Vagina (tissue), 2 donors: ENCODE measurements at regions not wholly inside any gene's neighbourhood (a gene's known extent, or its start where the extent isn't known, plus 50 kb on each side); places are given as distances from the start of the nearest gene placed in this dataset.

Experiments
- DNase-seq, 2 donors: peaks; one replicate each; pipeline ENCODE4 v3.0.0-alpha.2; 2017; ENCODE audit errors: extremely low spot score in 2 of 2
- H3K27ac ChIP-seq: fragments of 200-600 bp; sonication (generic); one replicate; pipeline ENCODE4 v1.5.1; 2019
- H3K27me3 ChIP-seq: fragments of 200-600 bp; sonication (generic); one replicate; pipeline ENCODE4 v1.5.1; 2019
- H3K36me3 ChIP-seq, 2 donors: fragments of 200-600 bp; sonication (generic); one replicate each; pipeline ENCODE4 v1.5.1; 2017 to 2019
- H3K4me1 ChIP-seq: fragments of 200-600 bp; sonication (generic); one replicate; pipeline ENCODE4 v1.5.1; 2019
- H3K4me3 ChIP-seq, 2 donors: fragments of 200-600 bp; sonication (generic); 1 replicate in 1 of 2; 2 replicates in 1 of 2; pipeline ENCODE4 v1.5.1; 2016 to 2019
- H3K9me3 ChIP-seq: fragments of 200-600 bp; sonication (generic); one replicate; pipeline ENCODE4 v1.5.1; 2019
- POLR2A ChIP-seq, 2 donors: fragments of 450-650 bp; IDR thresholded peaks; one replicate each; pipeline ENCODE4 v1.6.1; 2017; ENCODE audit warnings: antibody characterized with exemption in 2 of 2, mild to moderate bottlenecking in 2 of 2, moderate library complexity in 2 of 2
- POLR2AphosphoS5 ChIP-seq, 2 donors: sonication (generic); formaldehyde crosslinking; IDR thresholded peaks; one replicate each; pipeline ENCODE4 v1.9.0; 2017; ENCODE audit warnings: antibody characterized with exemption in 2 of 2, mild to moderate bottlenecking in 2 of 2, low read depth in 1 of 2; ENCODE audit not compliant: insufficient read depth in 1 of 2
- intact Hi-C: fragments of 100-400 bp; cut with DNase I; formaldehyde crosslinking; loops from one replicate; pipeline ENCODE4 v1.15.1; 2023
- TF ChIP-seq, protein P1 (sequence below), 3 experiments: fragments of 450-650 bp in 2 of 3; fragments of 200-600 bp in 1 of 3; sonication (generic) in 1 of 3; IDR thresholded peaks; one replicate each; pipeline ENCODE4 v1.5.1; 2017 to 2019; ENCODE audit warnings: antibody characterized with exemption in 3 of 3, mild to moderate bottlenecking in 2 of 3, moderate library complexity in 2 of 3

DNA sequence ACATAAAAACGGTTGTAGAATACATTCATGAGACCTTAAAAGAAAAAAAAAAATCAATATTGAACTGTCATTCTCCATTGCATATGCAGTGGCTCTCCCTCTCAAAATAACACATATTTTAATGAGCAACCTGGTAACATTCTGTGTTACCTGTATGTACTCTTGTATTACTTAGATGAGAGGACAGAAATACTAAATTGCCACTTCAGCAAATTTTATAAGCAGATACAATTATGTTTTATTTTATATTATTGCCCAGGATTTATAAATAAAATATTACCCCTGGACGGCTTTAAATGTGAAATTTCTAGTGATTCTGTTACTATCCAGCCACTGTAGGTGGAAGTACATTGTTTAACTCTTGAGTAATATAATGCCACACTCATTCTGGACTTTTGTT, 463.2 kb upstream of the ROBO1 start:
- no peak overlapping the region for H3K27ac ChIP-seq
- no peaks in the 10 kb centered on the region for H3K4me1 ChIP-seq
- H3K4me3 ChIP-seq: no peak overlapping the region
- H3K36me3 ChIP-seq: no peaks in the 10 kb centered on the region
- DNase-seq: no peak
- no peak for TF ChIP-seq POLR2A (IDR thresholded peaks at IDR 0.05)
- TF ChIP-seq, protein P1, sequence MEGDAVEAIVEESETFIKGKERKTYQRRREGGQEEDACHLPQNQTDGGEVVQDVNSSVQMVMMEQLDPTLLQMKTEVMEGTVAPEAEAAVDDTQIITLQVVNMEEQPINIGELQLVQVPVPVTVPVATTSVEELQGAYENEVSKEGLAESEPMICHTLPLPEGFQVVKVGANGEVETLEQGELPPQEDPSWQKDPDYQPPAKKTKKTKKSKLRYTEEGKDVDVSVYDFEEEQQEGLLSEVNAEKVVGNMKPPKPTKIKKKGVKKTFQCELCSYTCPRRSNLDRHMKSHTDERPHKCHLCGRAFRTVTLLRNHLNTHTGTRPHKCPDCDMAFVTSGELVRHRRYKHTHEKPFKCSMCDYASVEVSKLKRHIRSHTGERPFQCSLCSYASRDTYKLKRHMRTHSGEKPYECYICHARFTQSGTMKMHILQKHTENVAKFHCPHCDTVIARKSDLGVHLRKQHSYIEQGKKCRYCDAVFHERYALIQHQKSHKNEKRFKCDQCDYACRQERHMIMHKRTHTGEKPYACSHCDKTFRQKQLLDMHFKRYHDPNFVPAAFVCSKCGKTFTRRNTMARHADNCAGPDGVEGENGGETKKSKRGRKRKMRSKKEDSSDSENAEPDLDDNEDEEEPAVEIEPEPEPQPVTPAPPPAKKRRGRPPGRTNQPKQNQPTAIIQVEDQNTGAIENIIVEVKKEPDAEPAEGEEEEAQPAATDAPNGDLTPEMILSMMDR (IDR thresholded peaks at IDR 0.05): no peak
- no peak for TF ChIP-seq POLR2AphosphoS5 (IDR thresholded peaks at IDR 0.05; ENCODE audit: insufficient read depth in 1 of 2, low read depth in 1 of 2)
- no peaks in the 10 kb centered on the region for H3K27me3 ChIP-seq
- no peaks in the 10 kb centered on the region for H3K9me3 ChIP-seq
- intact Hi-C loops: no loop called here

DNA sequence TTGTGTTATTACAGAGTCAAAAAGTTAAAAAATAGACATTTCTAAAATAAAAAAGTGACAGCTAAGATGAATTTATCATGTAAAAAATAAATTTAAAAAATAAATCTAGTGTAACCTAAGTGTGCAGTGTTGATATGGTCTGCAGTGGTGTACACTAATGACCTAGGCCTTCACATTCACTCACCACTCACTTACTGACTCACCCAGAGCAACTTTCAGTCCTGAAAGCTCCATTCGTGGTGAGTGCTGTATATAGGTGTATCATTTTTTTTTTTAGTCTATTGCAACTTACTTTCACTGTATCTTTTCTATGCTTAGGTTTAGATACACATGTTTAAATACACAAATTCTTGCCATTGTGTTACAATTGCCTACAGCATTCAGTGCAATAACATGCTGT, 459.4 kb upstream of the ROBO1 start:
- DNase-seq: no peak
- Histone ChIP-seq H3K9me3 (no peaks in the 10 kb centered on the region), H3K4me3 (no peak overlapping the region), H3K36me3 (no peaks in the 10 kb centered on the region), H3K27ac (no peak overlapping the region), H3K27me3 (no peaks in the 10 kb centered on the region), H3K4me1 (no peaks in the 10 kb centered on the region)
- no peak for TF ChIP-seq POLR2A (IDR thresholded peaks at IDR 0.05)
- TF ChIP-seq, protein P1 (IDR thresholded peaks at IDR 0.05): no peak
- no peak for TF ChIP-seq POLR2AphosphoS5 (IDR thresholded peaks at IDR 0.05; ENCODE audit: insufficient read depth in 1 of 2, low read depth in 1 of 2)
- intact Hi-C loops: no loop called here

DNA sequence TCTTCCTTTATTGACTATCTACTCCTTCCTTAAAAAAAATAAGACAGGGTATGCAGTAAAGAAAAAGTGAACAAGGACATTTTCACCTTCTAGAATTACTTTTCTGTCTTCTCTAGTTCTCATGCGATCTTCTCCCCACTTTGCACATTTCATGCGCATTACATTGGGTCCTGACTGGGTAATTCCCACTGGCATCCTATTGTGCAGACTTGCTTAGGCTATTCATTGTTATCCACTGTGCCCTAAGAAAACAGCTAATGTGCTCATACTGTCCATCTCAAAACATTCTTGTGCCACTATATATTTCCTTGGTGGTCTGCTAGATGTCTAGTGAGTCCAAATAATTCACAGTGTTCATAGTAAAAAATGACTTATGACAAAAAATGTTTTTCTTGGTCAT, 447.4 kb upstream of the ROBO1 start:
- H3K4me1 ChIP-seq: no peaks in the 10 kb centered on the region
- H3K27me3 ChIP-seq: no peaks in the 10 kb centered on the region
- H3K9me3 ChIP-seq: no peaks in the 10 kb centered on the region
- H3K36me3 ChIP-seq: no peaks in the 10 kb centered on the region
- H3K27ac ChIP-seq: no peak overlapping the region
- H3K4me3 ChIP-seq: no peak overlapping the region
- no peak for DNase-seq
- TF ChIP-seq POLR2AphosphoS5 (IDR thresholded peaks at IDR 0.05; ENCODE audit: insufficient read depth in 1 of 2, low read depth in 1 of 2): no peak
- TF ChIP-seq, protein P1 (IDR thresholded peaks at IDR 0.05): no peak
- TF ChIP-seq POLR2A (IDR thresholded peaks at IDR 0.05): no peak
- intact Hi-C loops: no loop called here

DNA sequence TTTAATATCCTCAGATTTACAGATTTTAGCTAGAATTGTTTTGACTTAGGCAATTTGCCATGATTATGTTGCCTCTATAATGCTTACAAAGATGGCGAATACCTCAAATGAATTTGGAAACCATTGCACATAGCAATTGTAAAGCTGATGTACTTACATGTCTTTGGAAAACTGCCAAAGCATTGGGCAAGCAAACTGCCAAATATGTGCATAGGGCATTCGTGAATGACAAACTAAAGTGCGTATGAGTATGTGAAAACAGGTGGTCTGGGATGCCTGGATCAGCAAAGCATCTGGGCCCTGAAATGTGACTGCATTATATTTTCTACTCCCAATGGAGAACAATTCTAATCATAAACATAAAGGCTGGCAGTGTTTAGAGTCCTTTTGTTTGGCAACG, 445.3 kb upstream of the ROBO1 start:
- Histone ChIP-seq H3K4me3 (no peak overlapping the region), H3K4me1 (no peaks in the 10 kb centered on the region), H3K36me3 (no peaks in the 10 kb centered on the region), H3K27ac (no peak overlapping the region), H3K27me3 (no peaks in the 10 kb centered on the region), H3K9me3 (no peaks in the 10 kb centered on the region)
- TF ChIP-seq POLR2AphosphoS5 (IDR thresholded peaks at IDR 0.05; ENCODE audit: insufficient read depth in 1 of 2, low read depth in 1 of 2) (no peak), POLR2A (IDR thresholded peaks at IDR 0.05) (no peak)
- TF ChIP-seq, protein P1 (IDR thresholded peaks at IDR 0.05): no peak
- DNase-seq: no peak
- intact Hi-C loops: no loop called here

DNA sequence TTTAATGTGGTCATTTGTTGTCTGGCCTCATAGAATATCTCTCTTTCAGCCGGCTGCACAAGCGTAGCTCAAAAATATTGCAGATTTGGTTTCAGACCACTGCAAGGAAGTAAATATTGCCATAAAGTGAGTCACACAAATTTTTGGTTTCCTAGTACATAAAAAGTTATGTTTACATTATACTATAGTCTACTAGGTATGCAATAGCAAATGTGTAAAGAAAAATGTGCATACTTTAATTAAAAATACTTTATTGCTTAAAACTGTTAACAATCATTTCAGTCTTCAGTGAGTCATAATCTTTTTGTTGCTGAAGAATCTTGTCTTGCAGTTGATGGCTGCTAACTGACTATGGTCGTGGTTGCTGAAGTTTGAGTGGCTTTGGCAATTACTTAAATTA, 425.1 kb upstream of the ROBO1 start:
- Histone ChIP-seq H3K27me3 (no peaks in the 10 kb centered on the region), H3K9me3 (no peaks in the 10 kb centered on the region), H3K4me1 (no peaks in the 10 kb centered on the region), H3K27ac (no peak overlapping the region), H3K36me3 (no peaks in the 10 kb centered on the region), H3K4me3 (no peak overlapping the region)
- TF ChIP-seq POLR2A (IDR thresholded peaks at IDR 0.05): no peak
- no peak for TF ChIP-seq POLR2AphosphoS5 (IDR thresholded peaks at IDR 0.05; ENCODE audit: insufficient read depth in 1 of 2, low read depth in 1 of 2)
- TF ChIP-seq, protein P1 (IDR thresholded peaks at IDR 0.05): no peak
- DNase-seq: no peak
- intact Hi-C loops: no loop called here
